H1 (cell line): ENCODE measurements at regions not wholly inside any gene's neighbourhood (a gene's known extent, or its start where the extent isn't known, plus 50 kb on each side); places are given as distances from the start of the nearest gene placed in this dataset.

ENCODE experiments used
- EGR1 ChIP-seq: IDR thresholded peaks from 2 replicates; pipeline ENCODE4 v1.6.1; 2011; ENCODE audit warnings: low read depth, low read length, borderline replicate concordance
- SIRT6 ChIP-seq: IDR thresholded peaks from one replicate; pipeline ENCODE4 v1.7.1; 2012; ENCODE audit warnings: low read length, inconsistent platforms
- TF ChIP-seq, protein P1 (sequence below), 3 experiments: IDR thresholded peaks; 1 replicate in 2 of 3; 2 replicates in 1 of 3; pipeline versions ENCODE4 v1.5.1 to v1.6.1; 2011; ENCODE audit warnings: low read length in 3 of 3, mild to moderate bottlenecking in 3 of 3, inconsistent platforms in 2 of 3, low read depth in 1 of 3, moderate library complexity in 1 of 3; ENCODE audit not compliant: insufficient read depth in 1 of 3; ENCODE audit errors: control extremely low read depth in 1 of 3
- TF ChIP-seq, protein P2 (sequence below): IDR thresholded peaks from 2 replicates; pipeline ENCODE4 v1.6.1; 2011; ENCODE audit warnings: low read length, improper control_type of control experiment

DNA sequence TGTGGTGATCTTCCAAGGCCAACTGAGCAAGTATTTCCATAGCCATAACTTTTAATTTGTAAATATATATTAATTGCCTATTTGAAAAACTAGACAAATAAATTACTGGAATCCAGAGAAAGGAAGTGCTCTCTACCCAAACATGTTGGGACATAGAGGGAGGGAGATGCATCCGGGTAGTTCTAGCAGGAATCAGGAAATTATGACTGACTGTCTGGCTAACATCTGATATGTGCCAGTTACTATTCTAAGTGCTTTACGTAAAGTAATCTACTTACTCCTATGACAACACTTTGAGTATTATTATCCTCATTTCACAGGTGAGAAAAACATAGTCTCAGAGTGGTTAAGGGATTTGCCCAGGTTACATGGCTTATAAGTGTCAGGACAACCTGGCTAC lies 147.7 kb upstream of the VASH1 start:
- TF ChIP-seq EGR1 (no peak), SIRT6 (no peak)
- TF ChIP-seq, protein P1, sequence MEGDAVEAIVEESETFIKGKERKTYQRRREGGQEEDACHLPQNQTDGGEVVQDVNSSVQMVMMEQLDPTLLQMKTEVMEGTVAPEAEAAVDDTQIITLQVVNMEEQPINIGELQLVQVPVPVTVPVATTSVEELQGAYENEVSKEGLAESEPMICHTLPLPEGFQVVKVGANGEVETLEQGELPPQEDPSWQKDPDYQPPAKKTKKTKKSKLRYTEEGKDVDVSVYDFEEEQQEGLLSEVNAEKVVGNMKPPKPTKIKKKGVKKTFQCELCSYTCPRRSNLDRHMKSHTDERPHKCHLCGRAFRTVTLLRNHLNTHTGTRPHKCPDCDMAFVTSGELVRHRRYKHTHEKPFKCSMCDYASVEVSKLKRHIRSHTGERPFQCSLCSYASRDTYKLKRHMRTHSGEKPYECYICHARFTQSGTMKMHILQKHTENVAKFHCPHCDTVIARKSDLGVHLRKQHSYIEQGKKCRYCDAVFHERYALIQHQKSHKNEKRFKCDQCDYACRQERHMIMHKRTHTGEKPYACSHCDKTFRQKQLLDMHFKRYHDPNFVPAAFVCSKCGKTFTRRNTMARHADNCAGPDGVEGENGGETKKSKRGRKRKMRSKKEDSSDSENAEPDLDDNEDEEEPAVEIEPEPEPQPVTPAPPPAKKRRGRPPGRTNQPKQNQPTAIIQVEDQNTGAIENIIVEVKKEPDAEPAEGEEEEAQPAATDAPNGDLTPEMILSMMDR (IDR thresholded peaks at IDR 0.05; ENCODE audit: control extremely low read depth in 1 of 3, insufficient read depth in 1 of 3, low read depth in 1 of 3, low read length in 3 of 3), result no peak
- TF ChIP-seq, protein P2, sequence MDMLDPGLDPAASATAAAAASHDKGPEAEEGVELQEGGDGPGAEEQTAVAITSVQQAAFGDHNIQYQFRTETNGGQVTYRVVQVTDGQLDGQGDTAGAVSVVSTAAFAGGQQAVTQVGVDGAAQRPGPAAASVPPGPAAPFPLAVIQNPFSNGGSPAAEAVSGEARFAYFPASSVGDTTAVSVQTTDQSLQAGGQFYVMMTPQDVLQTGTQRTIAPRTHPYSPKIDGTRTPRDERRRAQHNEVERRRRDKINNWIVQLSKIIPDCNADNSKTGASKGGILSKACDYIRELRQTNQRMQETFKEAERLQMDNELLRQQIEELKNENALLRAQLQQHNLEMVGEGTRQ, result no peak
